Neuronal stem cell (in vitro differentiated cells): ENCODE measurements at regions not wholly inside any gene's neighbourhood (a gene's known extent, or its start where the extent isn't known, plus 50 kb on each side); places are given as distances from the start of the nearest gene placed in this dataset.
A peak's percentile ranks its signal among the peaks of the same experiment; 100 is the strongest.

ENCODE experiments used
- DNase-seq: peaks from one replicate; pipeline ENCODE4 v3.0.0-alpha.2; 2013; ENCODE audit warnings: low spot score
- H2AFZ ChIP-seq: one replicate; pipeline ENCODE4 v1.6.1; 2013; ENCODE audit warnings: mild to moderate bottlenecking, low read length, inconsistent platforms
- H2AK5ac ChIP-seq: 2 replicates; pipeline ENCODE4 v1.6.1; 2013; ENCODE audit warnings: low read depth, mild to moderate bottlenecking, inconsistent platforms, low read length, moderate library complexity, mixed read lengths
- H2BK120ac ChIP-seq: 2 replicates; pipeline ENCODE4 v1.6.1; 2013; ENCODE audit warnings: low read depth, mild to moderate bottlenecking, inconsistent platforms, low read length, moderate library complexity, mixed read lengths
- H2BK12ac ChIP-seq: one replicate; pipeline ENCODE4 v1.6.1; 2013; ENCODE audit warnings: low read length, inconsistent platforms
- H2BK15ac ChIP-seq: 2 replicates; pipeline ENCODE4 v1.6.1; 2013; ENCODE audit warnings: mild to moderate bottlenecking, low read length, inconsistent platforms, mixed read lengths
- H2BK5ac ChIP-seq: one replicate; pipeline ENCODE4 v1.6.1; 2013; ENCODE audit warnings: inconsistent platforms, mild to moderate bottlenecking, low read length, moderate library complexity
- H3K14ac ChIP-seq: one replicate; pipeline ENCODE4 v1.6.1; 2013; ENCODE audit warnings: low read length, inconsistent platforms
- H3K18ac ChIP-seq: 2 replicates; pipeline ENCODE4 v1.6.1; 2013; ENCODE audit warnings: low read length, inconsistent platforms
- H3K23ac ChIP-seq: 2 replicates; pipeline ENCODE4 v1.6.1; 2013; ENCODE audit warnings: low read depth, mild to moderate bottlenecking, mixed read lengths, low read length, inconsistent platforms; ENCODE audit not compliant: poor library complexity
- H3K27ac ChIP-seq: replicated peaks from 3 replicates; pipeline ENCODE4 v1.5.1; 2013; ENCODE audit warnings: low read length, inconsistent platforms
- H3K27me3 ChIP-seq, 3 experiments: 2 replicates each; pipeline ENCODE4 v1.6.1; 2013; ENCODE audit warnings: low read length in 3 of 3, mild to moderate bottlenecking in 2 of 3, inconsistent platforms in 1 of 3, low read depth in 1 of 3, mixed read lengths in 1 of 3, moderate library complexity in 1 of 3; ENCODE audit not compliant: control insufficient read depth in 3 of 3, insufficient read depth in 3 of 3
- H3K36me3 ChIP-seq, 2 donors: replicated peaks in 1 of 2; 2 replicates each; pipeline ENCODE4 v1.6.1; 2013; ENCODE audit warnings: low read length in 2 of 2; ENCODE audit not compliant: control insufficient read depth in 2 of 2, insufficient read depth in 2 of 2
- H3K4ac ChIP-seq: 2 replicates; pipeline ENCODE4 v1.6.1; 2013; ENCODE audit warnings: inconsistent platforms, mild to moderate bottlenecking, low read length, moderate library complexity
- H3K4me1 ChIP-seq, 2 donors: 1 replicate in 1 of 2; 2 replicates in 1 of 2; pipeline ENCODE4 v1.6.1; 2013; ENCODE audit warnings: low read length in 2 of 2, low read depth in 1 of 2; ENCODE audit not compliant: control insufficient read depth in 2 of 2, insufficient read depth in 1 of 2
- H3K4me2 ChIP-seq: one replicate; pipeline ENCODE4 v1.6.1; 2013; ENCODE audit warnings: mild to moderate bottlenecking, low read length, inconsistent platforms; ENCODE audit not compliant: insufficient read depth, poor library complexity, severe bottlenecking
- H3K4me3 ChIP-seq, 2 donors: 2 replicates each; pipeline ENCODE4 v1.5.1; 2013; ENCODE audit warnings: low read length in 2 of 2, mild to moderate bottlenecking in 2 of 2, inconsistent platforms in 1 of 2, moderate library complexity in 1 of 2
- H3K79me1 ChIP-seq: one replicate; pipeline ENCODE4 v1.6.1; 2013; ENCODE audit warnings: low read depth, mild to moderate bottlenecking, inconsistent platforms, low read length, moderate library complexity
- H3K9ac ChIP-seq: one replicate; pipeline ENCODE4 v1.6.1; 2013; ENCODE audit warnings: mild to moderate bottlenecking, low read depth, low read length, inconsistent platforms; ENCODE audit not compliant: poor library complexity
- H3K9me3 ChIP-seq, 2 donors: replicated peaks in 1 of 2; 2 replicates each; pipeline versions ENCODE3 to v1.6.1; 2013; ENCODE audit warnings: low read length in 2 of 2, mild to moderate bottlenecking in 2 of 2, inconsistent platforms in 1 of 2, low read depth in 1 of 2, mixed read lengths in 1 of 2, moderate library complexity in 1 of 2; ENCODE audit not compliant: control insufficient read depth in 2 of 2, insufficient read depth in 1 of 2
- H4K8ac ChIP-seq: one replicate; pipeline ENCODE4 v1.6.1; 2013; ENCODE audit warnings: low read depth, mild to moderate bottlenecking, inconsistent platforms, low read length, moderate library complexity
- H4K91ac ChIP-seq: one replicate; pipeline ENCODE4 v1.6.1; 2013; ENCODE audit warnings: low read length, low read depth, mild to moderate bottlenecking, inconsistent platforms; ENCODE audit not compliant: poor library complexity
- WGBS, 2 donors: extraction: QIAGEN DNeasy Blood & Tissue Kit; methylation state at CpG; one replicate each; pipeline ENCODE4 v1.1.7; 2013; ENCODE audit warnings: missing lambda C conversion rate in 2 of 2, mixed read lengths in 1 of 2; ENCODE audit not compliant: insufficient read length in 2 of 2, insufficient replicate concordance in 1 of 2; ENCODE audit errors: extremely low coverage in 2 of 2; 5-methylcytosine and 5-hydroxymethylcytosine counted together

- Histone ChIP-seq H3K23ac (no peak overlapping the region), H3K36me3 (no peaks in the 10 kb centered on the region), H2AK5ac (no peak overlapping the region), H3K14ac (no peak overlapping the region), H4K91ac (no peak overlapping the region), H3K27ac (no peak overlapping the region), H3K4me3 (no peak overlapping the region), H2BK120ac (no peak overlapping the region), H3K9ac (no peak overlapping the region), H3K9me3 (no peaks in the 10 kb centered on the region), H4K8ac (no peak overlapping the region), H3K27me3 (no peaks in the 10 kb centered on the region), H2BK5ac (no peak overlapping the region), H3K4me1 (no peaks in the 10 kb centered on the region), H2BK12ac (no peak overlapping the region), H2AFZ (no peak overlapping the region), H3K18ac (no peak overlapping the region), H3K4me2 (no peak overlapping the region), H2BK15ac (no peak overlapping the region), H3K79me1 (no peaks in the 10 kb centered on the region), H3K4ac (no peak overlapping the region)
- DNase-seq, result no peak
- WGBS, 2 donors, result no CpG with 5 or more reads among the region's 2 CpGs
These were observed 72.9 kb upstream of the VASH1 start for GRCh38 chr14:76688383-76688671.

GRCh38 chr14:76690502-76691105 is 70.7 kb upstream of the VASH1 start:
- Histone ChIP-seq H2BK12ac (no peak overlapping the region), H3K27me3 (peaks cover 0 to 6% (median 0%) of the 10 kb centered on the region in 3 experiments), H2AK5ac (no peak overlapping the region), H4K8ac (peak overlapping the region; percentile 32), H3K4me2 (no peak overlapping the region), H3K36me3 (no peaks in the 10 kb centered on the region), H2AFZ (no peak overlapping the region), H4K91ac (no peak overlapping the region), H3K4ac (no peak overlapping the region), H3K23ac (no peak overlapping the region), H3K4me1 (no peaks in the 10 kb centered on the region), H3K18ac (peak overlapping the region; percentile 38), H3K9ac (no peak overlapping the region), H3K79me1 (no peaks in the 10 kb centered on the region), H3K4me3 (no peak overlapping the region), H2BK15ac (no peak overlapping the region), H3K9me3 (no peaks in the 10 kb centered on the region), H3K14ac (no peak overlapping the region), H3K27ac (no peak overlapping the region), H2BK120ac (no peak overlapping the region), H2BK5ac (no peak overlapping the region)
- no CpG with 5 or more reads among the region's 11 CpGs for WGBS, 2 donors
- no peak for DNase-seq

- H3K9ac ChIP-seq, result no peak overlapping the region
- no peak overlapping the region for H3K18ac ChIP-seq
- no peak overlapping the region for H3K27ac ChIP-seq
- H3K27me3 ChIP-seq, result peaks cover 0 to 11% (median 0%) of the 10 kb centered on the region in 3 experiments
- H2BK15ac ChIP-seq, result no peak overlapping the region
- no peaks in the 10 kb centered on the region for H3K4me1 ChIP-seq
- no CpG with 5 or more reads among the region's 10 CpGs for WGBS, 2 donors
- H3K23ac ChIP-seq, result no peak overlapping the region
- H3K4me2 ChIP-seq, result no peak overlapping the region
- H3K4me3 ChIP-seq, result no peak overlapping the region
- H2BK5ac ChIP-seq, result no peak overlapping the region
- no peak overlapping the region for H3K14ac ChIP-seq
- no peak overlapping the region for H2BK120ac ChIP-seq
- H3K9me3 ChIP-seq, result no peaks in the 10 kb centered on the region
- H4K91ac ChIP-seq, result no peak overlapping the region
- no peak overlapping the region for H2BK12ac ChIP-seq
- H4K8ac ChIP-seq, result no peak overlapping the region
- H3K36me3 ChIP-seq, result no peaks in the 10 kb centered on the region
- no peak overlapping the region for H2AK5ac ChIP-seq
- no peak overlapping the region for H3K4ac ChIP-seq
- no peak for DNase-seq
- H2AFZ ChIP-seq, result no peak overlapping the region
- no peaks in the 10 kb centered on the region for H3K79me1 ChIP-seq
These were observed 67.2 kb upstream of the VASH1 start for GRCh38 chr14:76694106-76694505.

GRCh38 chr14:76695263-76695920 is 65.9 kb upstream of the VASH1 start:
- no peak overlapping the region for H2AFZ ChIP-seq
- H3K27ac ChIP-seq, result no peak overlapping the region
- no peak overlapping the region for H4K91ac ChIP-seq
- peaks cover 0 to 11% (median 0%) of the 10 kb centered on the region in 3 experiments for H3K27me3 ChIP-seq
- H4K8ac ChIP-seq, result no peak overlapping the region
- H3K36me3 ChIP-seq, result no peaks in the 10 kb centered on the region
- H3K4ac ChIP-seq, result no peak overlapping the region
- WGBS, 2 donors, result no CpG with 5 or more reads among the region's 10 CpGs
- H2BK12ac ChIP-seq, result no peak overlapping the region
- no peak overlapping the region for H2BK120ac ChIP-seq
- H3K14ac ChIP-seq, result no peak overlapping the region
- no peak overlapping the region for H2BK5ac ChIP-seq
- H3K4me3 ChIP-seq, result no peak overlapping the region
- H3K9ac ChIP-seq, result no peak overlapping the region
- H2BK15ac ChIP-seq, result no peak overlapping the region
- no peaks in the 10 kb centered on the region for H3K9me3 ChIP-seq
- H3K23ac ChIP-seq, result no peak overlapping the region
- H2AK5ac ChIP-seq, result peak overlapping the region; percentile 60
- DNase-seq, result no peak
- H3K79me1 ChIP-seq, result no peaks in the 10 kb centered on the region
- H3K4me2 ChIP-seq, result no peak overlapping the region
- peak overlapping the region; percentile 48 for H3K18ac ChIP-seq
- no peaks in the 10 kb centered on the region for H3K4me1 ChIP-seq
